ENCODE measurements at regions not wholly inside any gene's neighbourhood (a gene's known extent, or its start where the extent isn't known, plus 50 kb on each side); places are given as distances from the start of the nearest gene placed in this dataset.
A peak's percentile ranks its signal among the peaks of the same experiment; 100 is the strongest.
"Not testable (repeated sequence)": the region's sequence is repeated elsewhere in the genome, so short reads cannot be mapped to it uniquely, and the experiment has no call there.

- TF ChIP-seq CTCF (IDR thresholded peaks at IDR 0.05; ENCODE audit: low read depth, low read length, missing control alignments), result no peak
- in situ Hi-C loops (cut with HindIII; ENCODE audit: low sequenced_read_pairs), result no loop called here
- no peak overlapping the region for H3K4me3 ChIP-seq (ENCODE audit: low read depth, low read length)
- DNase-seq (ENCODE audit: low read depth), result no peak
Observed at GRCh38 chr17:31646642-31647041, 212.4 kb downstream of the COPRS start.

- in situ Hi-C loops (cut with HindIII; ENCODE audit: low sequenced_read_pairs), result no loop called here
Observed at GRCh38 chr17:31645351-31645750, 213.7 kb downstream of the COPRS start.

GRCh38 chr17:31631766-31632165, 227.3 kb downstream of the COPRS start:
- in situ Hi-C loops (cut with HindIII; ENCODE audit: low sequenced_read_pairs), result no loop called here
- no peak for DNase-seq (ENCODE audit: low read depth)
- TF ChIP-seq CTCF (IDR thresholded peaks at IDR 0.05; ENCODE audit: low read depth, low read length, missing control alignments), result no peak
- no peak overlapping the region for H3K4me3 ChIP-seq (ENCODE audit: low read depth, low read length)

More at GRCh38 chr17:31645351-31645750, 213.7 kb downstream of the COPRS start:
- no peak overlapping the region for H3K4me3 ChIP-seq (ENCODE audit: low read depth, low read length)
- DNase-seq (ENCODE audit: low read depth), result no peak
- TF ChIP-seq CTCF (IDR thresholded peaks at IDR 0.05; ENCODE audit: low read depth, low read length, missing control alignments), result no peak

GRCh38 chr17:31630866-31631265, 228.2 kb downstream of the COPRS start:
- H3K4me3 ChIP-seq (ENCODE audit: low read depth, low read length); in situ Hi-C loops (cut with HindIII; ENCODE audit: low sequenced_read_pairs); DNase-seq (ENCODE audit: low read depth): not testable (repeated sequence)

GRCh38 chr17:31629696-31630470, 229.2 kb downstream of the COPRS start:
- in situ Hi-C loops (cut with HindIII; ENCODE audit: low sequenced_read_pairs), result no loop called here
- no peak overlapping the region for H3K4me3 ChIP-seq (ENCODE audit: low read depth, low read length)
- TF ChIP-seq CTCF (IDR thresholded peaks at IDR 0.05; ENCODE audit: low read depth, low read length, missing control alignments), result no peak
- peak; percentile 9 for DNase-seq (ENCODE audit: low read depth)

- in situ Hi-C loops (cut with HindIII; ENCODE audit: low sequenced_read_pairs), result no loop called here
- H3K4me3 ChIP-seq (ENCODE audit: low read depth, low read length), result no peak overlapping the region
- no peak for TF ChIP-seq CTCF (IDR thresholded peaks at IDR 0.05; ENCODE audit: low read depth, low read length, missing control alignments)
- peak; percentile 42 for DNase-seq (ENCODE audit: low read depth)
Observed at GRCh38 chr17:31627960-31628359, 231.1 kb downstream of the COPRS start.

GRCh38 chr17:31623990-31624389, 232.5 kb downstream of the RAB11FIP4 start:
- H3K4me3 ChIP-seq (ENCODE audit: low read depth, low read length), result no peak overlapping the region
- no peak for TF ChIP-seq CTCF (IDR thresholded peaks at IDR 0.05; ENCODE audit: low read depth, low read length, missing control alignments)
- no peak for DNase-seq (ENCODE audit: low read depth)
- in situ Hi-C loops (cut with HindIII; ENCODE audit: low sequenced_read_pairs), result no loop called here
